ENCODE measurements at regions not wholly inside any gene's neighbourhood (a gene's known extent, or its start where the extent isn't known, plus 50 kb on each side); places are given as distances from the start of the nearest gene placed in this dataset.

GRCh38 chr21:16196001-16196400 is 466.2 kb downstream of the USP25 start:
- H3K27ac ChIP-seq (ENCODE audit: low read depth, low read length): no peak overlapping the region
- no peak overlapping the region for H3K9ac ChIP-seq (ENCODE audit: low read depth, low read length)
- H3K4me1 ChIP-seq (ENCODE audit: control insufficient read depth, insufficient read depth, low read length): peaks cover 19% of the 10 kb centered on the region
- no peaks in the 10 kb centered on the region for H3K27me3 ChIP-seq (ENCODE audit: control insufficient read depth, insufficient read depth, low read length)
- H3K9me3 ChIP-seq (ENCODE audit: control insufficient read depth, insufficient read depth, low read length): no peaks in the 10 kb centered on the region
- H3K36me3 ChIP-seq (ENCODE audit: control insufficient read depth, insufficient read depth, low read length): no peaks in the 10 kb centered on the region
- no peak overlapping the region for H3K4me3 ChIP-seq (ENCODE audit: low read depth, low read length)

GRCh38 chr21:16198546-16198945 is 468.8 kb downstream of the USP25 start:
- Histone ChIP-seq H3K27ac (ENCODE audit: low read depth, low read length) (no peak overlapping the region), H3K36me3 (ENCODE audit: control insufficient read depth, insufficient read depth, low read length) (no peaks in the 10 kb centered on the region), H3K9me3 (ENCODE audit: control insufficient read depth, insufficient read depth, low read length) (no peaks in the 10 kb centered on the region), H3K9ac (ENCODE audit: low read depth, low read length) (no peak overlapping the region), H3K27me3 (ENCODE audit: control insufficient read depth, insufficient read depth, low read length) (no peaks in the 10 kb centered on the region), H3K4me3 (ENCODE audit: low read depth, low read length) (no peak overlapping the region), H3K4me1 (ENCODE audit: control insufficient read depth, insufficient read depth, low read length) (peaks cover 16% of the 10 kb centered on the region)

- Histone ChIP-seq H3K27me3 (ENCODE audit: control insufficient read depth, insufficient read depth, low read length) (no peaks in the 10 kb centered on the region), H3K9ac (ENCODE audit: low read depth, low read length) (no peak overlapping the region), H3K27ac (ENCODE audit: low read depth, low read length) (no peak overlapping the region), H3K4me3 (ENCODE audit: low read depth, low read length) (no peak overlapping the region), H3K4me1 (ENCODE audit: control insufficient read depth, insufficient read depth, low read length) (peaks cover 7% of the 10 kb centered on the region; the same call in 1 of the 2 replicates), H3K36me3 (ENCODE audit: control insufficient read depth, insufficient read depth, low read length) (no peaks in the 10 kb centered on the region), H3K9me3 (ENCODE audit: control insufficient read depth, insufficient read depth, low read length) (no peaks in the 10 kb centered on the region)
These were observed 469.8 kb downstream of the USP25 start for GRCh38 chr21:16199539-16199938.

- no peaks in the 10 kb centered on the region for H3K4me1 ChIP-seq (ENCODE audit: control insufficient read depth, insufficient read depth, low read length)
- H3K4me3 ChIP-seq (ENCODE audit: low read depth, low read length): no peak overlapping the region
- H3K9ac ChIP-seq (ENCODE audit: low read depth, low read length): no peak overlapping the region
- H3K27me3 ChIP-seq (ENCODE audit: control insufficient read depth, insufficient read depth, low read length): no peaks in the 10 kb centered on the region
- no peaks in the 10 kb centered on the region for H3K9me3 ChIP-seq (ENCODE audit: control insufficient read depth, insufficient read depth, low read length)
- no peak overlapping the region for H3K27ac ChIP-seq (ENCODE audit: low read depth, low read length)
- no peaks in the 10 kb centered on the region for H3K36me3 ChIP-seq (ENCODE audit: control insufficient read depth, insufficient read depth, low read length)
These were observed 471.9 kb downstream of the USP25 start for GRCh38 chr21:16201718-16202117.

GRCh38 chr21:16205527-16205926 is 475.7 kb downstream of the USP25 start:
- Histone ChIP-seq H3K27me3 (ENCODE audit: control insufficient read depth, insufficient read depth, low read length) (no peaks in the 10 kb centered on the region), H3K4me3 (ENCODE audit: low read depth, low read length) (no peak overlapping the region), H3K9me3 (ENCODE audit: control insufficient read depth, insufficient read depth, low read length) (no peaks in the 10 kb centered on the region), H3K4me1 (ENCODE audit: control insufficient read depth, insufficient read depth, low read length) (no peaks in the 10 kb centered on the region), H3K27ac (ENCODE audit: low read depth, low read length) (no peak overlapping the region), H3K9ac (ENCODE audit: low read depth, low read length) (no peak overlapping the region), H3K36me3 (ENCODE audit: control insufficient read depth, insufficient read depth, low read length) (no peaks in the 10 kb centered on the region)

GRCh38 chr21:16211339-16212303 is 481.8 kb downstream of the USP25 start:
- H3K9me3 ChIP-seq (ENCODE audit: control insufficient read depth, insufficient read depth, low read length): no peaks in the 10 kb centered on the region
- H3K36me3 ChIP-seq (ENCODE audit: control insufficient read depth, insufficient read depth, low read length): no peaks in the 10 kb centered on the region
- no peaks in the 10 kb centered on the region for H3K27me3 ChIP-seq (ENCODE audit: control insufficient read depth, insufficient read depth, low read length)
- H3K27ac ChIP-seq (ENCODE audit: low read depth, low read length): no peak overlapping the region
- no peak overlapping the region for H3K9ac ChIP-seq (ENCODE audit: low read depth, low read length)
- H3K4me3 ChIP-seq (ENCODE audit: low read depth, low read length): no peak overlapping the region
- no peaks in the 10 kb centered on the region for H3K4me1 ChIP-seq (ENCODE audit: control insufficient read depth, insufficient read depth, low read length)

- no peak overlapping the region for H3K27ac ChIP-seq (ENCODE audit: low read depth, low read length)
- no peaks in the 10 kb centered on the region for H3K9me3 ChIP-seq (ENCODE audit: control insufficient read depth, insufficient read depth, low read length)
- H3K27me3 ChIP-seq (ENCODE audit: control insufficient read depth, insufficient read depth, low read length): no peaks in the 10 kb centered on the region
- no peak overlapping the region for H3K4me3 ChIP-seq (ENCODE audit: low read depth, low read length)
- no peaks in the 10 kb centered on the region for H3K36me3 ChIP-seq (ENCODE audit: control insufficient read depth, insufficient read depth, low read length)
- no peak overlapping the region for H3K9ac ChIP-seq (ENCODE audit: low read depth, low read length)
- H3K4me1 ChIP-seq (ENCODE audit: control insufficient read depth, insufficient read depth, low read length): no peaks in the 10 kb centered on the region
These were observed 483.7 kb downstream of the USP25 start for GRCh38 chr21:16213518-16213917.

- Histone ChIP-seq H3K36me3 (ENCODE audit: control insufficient read depth, insufficient read depth, low read length) (no peaks in the 10 kb centered on the region), H3K27ac (ENCODE audit: low read depth, low read length) (no peak overlapping the region), H3K4me1 (ENCODE audit: control insufficient read depth, insufficient read depth, low read length) (no peaks in the 10 kb centered on the region), H3K27me3 (ENCODE audit: control insufficient read depth, insufficient read depth, low read length) (no peaks in the 10 kb centered on the region), H3K9me3 (ENCODE audit: control insufficient read depth, insufficient read depth, low read length) (no peaks in the 10 kb centered on the region), H3K9ac (ENCODE audit: low read depth, low read length) (no peak overlapping the region), H3K4me3 (ENCODE audit: low read depth, low read length) (no peak overlapping the region)
These were observed 485.4 kb downstream of the USP25 start for GRCh38 chr21:16215193-16215592.

GRCh38 chr21:16215663-16216183 is 485.9 kb downstream of the USP25 start:
- no peak overlapping the region for H3K27ac ChIP-seq (ENCODE audit: low read depth, low read length)
- no peaks in the 10 kb centered on the region for H3K9me3 ChIP-seq (ENCODE audit: control insufficient read depth, insufficient read depth, low read length)
- H3K4me3 ChIP-seq (ENCODE audit: low read depth, low read length): no peak overlapping the region
- H3K9ac ChIP-seq (ENCODE audit: low read depth, low read length): no peak overlapping the region
- no peaks in the 10 kb centered on the region for H3K4me1 ChIP-seq (ENCODE audit: control insufficient read depth, insufficient read depth, low read length)
- no peaks in the 10 kb centered on the region for H3K27me3 ChIP-seq (ENCODE audit: control insufficient read depth, insufficient read depth, low read length)
- no peaks in the 10 kb centered on the region for H3K36me3 ChIP-seq (ENCODE audit: control insufficient read depth, insufficient read depth, low read length)

GRCh38 chr21:16216288-16216962 is 486.6 kb downstream of the USP25 start:
- H3K4me3 ChIP-seq (ENCODE audit: low read depth, low read length): no peak overlapping the region
- no peaks in the 10 kb centered on the region for H3K9me3 ChIP-seq (ENCODE audit: control insufficient read depth, insufficient read depth, low read length)
- no peaks in the 10 kb centered on the region for H3K27me3 ChIP-seq (ENCODE audit: control insufficient read depth, insufficient read depth, low read length)
- H3K4me1 ChIP-seq (ENCODE audit: control insufficient read depth, insufficient read depth, low read length): no peaks in the 10 kb centered on the region
- no peak overlapping the region for H3K9ac ChIP-seq (ENCODE audit: low read depth, low read length)
- no peak overlapping the region for H3K27ac ChIP-seq (ENCODE audit: low read depth, low read length)
- H3K36me3 ChIP-seq (ENCODE audit: control insufficient read depth, insufficient read depth, low read length): no peaks in the 10 kb centered on the region
